GM19328 (cell line): ENCODE measurements at regions not wholly inside any gene's neighbourhood (a gene's known extent, or its start where the extent isn't known, plus 50 kb on each side); places are given as distances from the start of the nearest gene placed in this dataset.

Source experiments
- ATAC-seq: cut with Tn5 transposase; IDR thresholded peaks from one replicate; pipeline ENCODE4 v1.9.1; 2021; ENCODE audit warnings: mild to moderate bottlenecking, moderate library complexity; ENCODE audit not compliant: unreplicated experiment

DNA sequence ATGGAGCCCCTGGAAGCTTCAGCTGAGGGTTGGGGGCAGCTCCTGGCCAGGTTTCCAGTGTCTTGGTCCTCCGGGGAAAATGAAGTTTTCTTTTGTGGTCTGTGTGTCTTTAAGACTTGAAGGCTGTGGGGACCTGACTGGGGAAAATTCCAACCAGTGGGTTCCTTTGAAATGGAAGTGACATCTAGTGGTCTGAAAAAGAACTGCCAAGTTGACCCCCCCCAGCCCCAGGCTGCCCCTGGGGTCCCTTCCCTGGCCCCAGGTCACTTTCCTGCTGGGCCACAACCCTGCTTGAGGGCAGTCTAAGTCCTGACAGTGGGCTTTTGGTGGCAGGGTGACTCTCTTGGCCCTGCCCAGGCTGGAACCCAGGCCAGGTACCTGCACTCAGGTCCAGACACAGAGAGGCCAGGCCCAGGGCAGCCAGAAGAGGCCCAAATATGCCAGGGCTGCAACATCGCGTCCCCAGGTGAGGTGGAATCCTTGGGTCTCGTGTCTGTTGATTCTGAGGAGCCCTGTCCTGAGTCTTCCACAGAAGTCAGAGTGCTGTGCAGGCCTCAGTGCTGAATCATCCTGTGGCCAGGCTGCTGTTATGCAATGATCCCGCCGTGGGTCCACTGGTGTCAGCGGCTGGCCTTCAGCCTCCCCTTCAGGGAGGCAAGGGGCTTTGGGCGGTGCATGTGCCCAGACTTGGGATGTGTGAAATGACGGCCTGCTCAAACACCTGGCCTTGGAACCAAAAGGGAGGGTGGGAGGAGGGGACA lies 68.4 kb downstream of the VEGFA start:
- no peak for ATAC-seq

DNA sequence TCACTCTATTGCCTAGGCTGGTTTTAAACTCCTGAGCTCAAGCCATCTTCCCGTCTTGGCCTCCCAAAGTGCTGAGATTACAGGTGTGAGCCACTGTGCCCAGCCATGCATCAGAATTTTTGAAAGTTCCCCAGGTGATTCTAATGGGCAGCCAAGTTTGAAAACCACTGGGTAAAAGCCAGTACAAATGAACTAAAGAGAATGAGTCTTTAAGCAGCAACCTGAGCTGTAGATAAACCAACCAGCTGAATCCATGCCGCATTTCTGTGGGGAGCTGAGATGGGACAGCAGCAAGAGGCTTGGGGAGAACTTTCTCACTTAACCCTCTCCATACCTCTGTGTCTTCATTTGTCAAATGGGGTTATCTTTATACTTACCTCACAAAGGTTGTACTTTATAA lies 67.5 kb downstream of the VEGFA start:
- no peak for ATAC-seq

DNA sequence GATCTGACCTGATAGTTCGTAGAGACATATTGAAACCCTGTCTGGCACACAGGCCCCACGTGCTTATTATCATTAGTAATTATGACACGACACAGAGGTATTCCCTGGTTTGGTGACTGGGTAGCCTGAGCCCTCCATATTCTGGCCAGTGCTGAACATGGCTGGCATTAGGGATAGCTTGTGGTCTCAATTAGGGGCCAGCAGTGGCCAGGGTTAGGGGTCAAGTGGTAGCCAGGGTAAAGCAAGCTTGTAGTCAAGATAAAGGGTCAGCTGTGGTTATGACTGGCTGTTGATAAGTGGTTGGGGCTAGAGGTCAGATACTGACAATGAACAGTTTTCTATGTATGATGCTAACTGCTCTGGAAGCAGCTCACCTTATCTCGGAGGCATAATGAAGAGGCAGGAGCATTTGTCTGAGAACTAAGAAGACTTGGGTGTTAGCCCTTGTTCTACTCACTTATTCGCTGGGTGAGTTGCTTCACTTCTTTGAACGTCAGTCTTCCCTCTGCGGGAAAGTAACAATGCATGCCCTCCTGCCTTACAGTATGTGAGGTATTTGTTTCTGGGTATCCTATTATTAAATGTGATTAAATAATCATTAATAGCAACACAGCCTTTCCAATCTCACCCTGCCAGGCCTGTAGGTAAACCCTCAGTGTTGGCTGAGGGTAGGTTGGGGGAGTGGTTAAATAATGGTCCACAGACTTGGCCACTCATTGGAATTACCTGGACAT lies 66.7 kb downstream of the VEGFA start:
- no peak for ATAC-seq
